Neural progenitor cell (in vitro differentiated cells): ENCODE measurements at regions not wholly inside any gene's neighbourhood (a gene's known extent, or its start where the extent isn't known, plus 50 kb on each side); places are given as distances from the start of the nearest gene placed in this dataset.

Source experiments
- DNase-seq: peaks from one replicate; pipeline ENCODE4 v3.0.0-alpha.2; 2016; ENCODE audit warnings: low spot score
- H2AFZ ChIP-seq: fragments of 200-600 bp; sonication (generic); replicated peaks from 2 replicates; pipeline ENCODE4 v1.6.1; 2016; ENCODE audit warnings: antibody characterized with exemption
- H3F3A ChIP-seq: fragments of 200-600 bp; sonication (generic); 2 replicates; pipeline ENCODE4 v1.6.1; 2016; ENCODE audit warnings: antibody characterized with exemption, low read depth
- H3K27ac ChIP-seq: fragments of 200-600 bp; sonication (generic); 2 replicates; pipeline ENCODE4 v1.5.1; 2016; ENCODE audit warnings: mild to moderate bottlenecking
- H3K27me3 ChIP-seq: fragments of 200-600 bp; sonication (generic); 2 replicates; pipeline ENCODE4 v1.6.1; 2016; ENCODE audit warnings: mild to moderate bottlenecking, moderate library complexity
- H3K36me3 ChIP-seq: fragments of 200-600 bp; sonication (generic); 2 replicates; pipeline ENCODE4 v1.5.1; 2016
- H3K4me1 ChIP-seq: fragments of 200-600 bp; sonication (generic); 2 replicates; pipeline ENCODE4 v1.6.1; 2016; ENCODE audit warnings: mixed run types
- H3K4me2 ChIP-seq: fragments of 200-600 bp; sonication (generic); 2 replicates; pipeline ENCODE4 v1.6.1; 2016
- H3K4me3 ChIP-seq: fragments of 200-600 bp; sonication (generic); 2 replicates; pipeline ENCODE4 v1.5.1; 2016
- H3K79me2 ChIP-seq: fragments of 200-600 bp; sonication (generic); 2 replicates; pipeline ENCODE4 v1.6.1; 2016; ENCODE audit warnings: low read depth
- H3K9ac ChIP-seq: fragments of 200-600 bp; sonication (generic); 2 replicates; pipeline ENCODE4 v1.6.1; 2016
- H3K9me3 ChIP-seq: fragments of 200-600 bp; sonication (generic); 2 replicates; pipeline ENCODE4 v1.5.1; 2016; ENCODE audit warnings: low read depth
- H4K20me1 ChIP-seq: fragments of 200-600 bp; sonication (generic); 2 replicates; pipeline ENCODE4 v1.6.1; 2016; ENCODE audit warnings: low read depth
- H3K27ac Mint-ChIP-seq: 3 replicates; pipeline ENCODE4 v1.8.0; 2021; ENCODE audit warnings: mixed read lengths
- H3K27me3 Mint-ChIP-seq: 2 replicates; pipeline ENCODE4 v1.8.0; 2022; ENCODE audit warnings: low read depth, mild to moderate bottlenecking, inconsistent platforms, moderate library complexity, mixed read lengths; ENCODE audit not compliant: insufficient read depth
- H3K36me3 Mint-ChIP-seq: 3 replicates; pipeline ENCODE4 v1.8.0; 2021; ENCODE audit warnings: mixed read lengths
- H3K4me1 Mint-ChIP-seq: 3 replicates; pipeline ENCODE4 v1.8.0; 2021; ENCODE audit warnings: mixed read lengths
- H3K4me3 Mint-ChIP-seq: 3 replicates; pipeline ENCODE4 v1.8.0; 2021; ENCODE audit warnings: mild to moderate bottlenecking, moderate library complexity, mixed read lengths
- H3K9me3 Mint-ChIP-seq: 3 replicates; pipeline ENCODE4 v1.8.0; 2020; ENCODE audit warnings: mixed read lengths
- EZH2 ChIP-seq: fragments of 200-600 bp; sonication (generic); IDR thresholded peaks from 2 replicates; pipeline ENCODE4 v1.6.1; 2017; ENCODE audit warnings: antibody characterized with exemption, mild to moderate bottlenecking, moderate library complexity
- EZH2phosphoT487 ChIP-seq: fragments of 200-600 bp; sonication (generic); IDR thresholded peaks from 2 replicates; pipeline ENCODE4 v1.6.1; 2017; ENCODE audit warnings: antibody characterized with exemption
- TF ChIP-seq, protein P1 (sequence below): fragments of 200-600 bp; sonication (generic); IDR thresholded peaks from 2 replicates; pipeline ENCODE4 v1.5.1; 2017; ENCODE audit warnings: antibody characterized with exemption, mild to moderate bottlenecking

DNA sequence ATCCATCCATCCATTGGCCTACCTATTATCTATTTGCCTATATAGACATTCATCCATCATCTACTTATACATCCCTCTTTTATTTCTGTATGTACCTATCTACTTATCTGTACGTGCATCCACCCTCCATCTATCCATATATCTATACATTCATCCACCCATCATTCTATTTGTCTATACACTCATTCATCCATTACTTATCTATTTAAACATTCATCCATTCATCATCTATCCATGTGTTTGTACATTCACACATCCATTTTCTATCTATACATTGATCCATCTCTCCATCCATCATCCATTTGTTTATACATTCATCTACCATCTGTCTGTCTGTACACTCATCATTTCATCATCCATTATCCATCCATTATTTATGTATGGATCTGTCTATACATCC is 365.7 kb upstream of the RBFOX1 start:
- Histone ChIP-seq H3K27me3 (peaks cover 46% of the 10 kb centered on the region), H3K79me2 (no peaks in the 10 kb centered on the region), H3K4me3 (no peak overlapping the region), H3K27ac (no peak overlapping the region), H3K9me3 (no peaks in the 10 kb centered on the region), H3F3A (peaks cover 13% of the 10 kb centered on the region), H3K9ac (no peak overlapping the region), H3K4me1 (peaks cover 15% of the 10 kb centered on the region), H3K4me2 (no peak overlapping the region), H3K36me3 (no peaks in the 10 kb centered on the region), H4K20me1 (no peaks in the 10 kb centered on the region), H2AFZ (no peak overlapping the region)
- H3K4me1 Mint-ChIP-seq = peaks cover 40% of the 10 kb centered on the region
- H3K27ac Mint-ChIP-seq = no peak overlapping the region
- H3K27me3 Mint-ChIP-seq = peaks cover 22% of the 10 kb centered on the region
- no peaks in the 10 kb centered on the region for H3K36me3 Mint-ChIP-seq
- peaks cover 2% of the 10 kb centered on the region for H3K9me3 Mint-ChIP-seq
- DNase-seq = no peak
- H3K4me3 Mint-ChIP-seq = peak overlapping the region; percentile 1
- TF ChIP-seq, protein P1, sequence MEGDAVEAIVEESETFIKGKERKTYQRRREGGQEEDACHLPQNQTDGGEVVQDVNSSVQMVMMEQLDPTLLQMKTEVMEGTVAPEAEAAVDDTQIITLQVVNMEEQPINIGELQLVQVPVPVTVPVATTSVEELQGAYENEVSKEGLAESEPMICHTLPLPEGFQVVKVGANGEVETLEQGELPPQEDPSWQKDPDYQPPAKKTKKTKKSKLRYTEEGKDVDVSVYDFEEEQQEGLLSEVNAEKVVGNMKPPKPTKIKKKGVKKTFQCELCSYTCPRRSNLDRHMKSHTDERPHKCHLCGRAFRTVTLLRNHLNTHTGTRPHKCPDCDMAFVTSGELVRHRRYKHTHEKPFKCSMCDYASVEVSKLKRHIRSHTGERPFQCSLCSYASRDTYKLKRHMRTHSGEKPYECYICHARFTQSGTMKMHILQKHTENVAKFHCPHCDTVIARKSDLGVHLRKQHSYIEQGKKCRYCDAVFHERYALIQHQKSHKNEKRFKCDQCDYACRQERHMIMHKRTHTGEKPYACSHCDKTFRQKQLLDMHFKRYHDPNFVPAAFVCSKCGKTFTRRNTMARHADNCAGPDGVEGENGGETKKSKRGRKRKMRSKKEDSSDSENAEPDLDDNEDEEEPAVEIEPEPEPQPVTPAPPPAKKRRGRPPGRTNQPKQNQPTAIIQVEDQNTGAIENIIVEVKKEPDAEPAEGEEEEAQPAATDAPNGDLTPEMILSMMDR = no peak
- TF ChIP-seq EZH2phosphoT487 = no peak
- TF ChIP-seq EZH2 = no peak

- Histone ChIP-seq H3K9ac (no peak overlapping the region), H3K4me2 (peak overlapping the region; percentile 42), H4K20me1 (no peaks in the 10 kb centered on the region), H3K4me3 (no peak overlapping the region), H2AFZ (no peak overlapping the region), H3K36me3 (no peaks in the 10 kb centered on the region), H3K9me3 (no peaks in the 10 kb centered on the region), H3K79me2 (no peaks in the 10 kb centered on the region), H3K27ac (peak overlapping the region; percentile 37), H3F3A (peaks cover 13% of the 10 kb centered on the region), H3K27me3 (peaks cover 45% of the 10 kb centered on the region), H3K4me1 (peaks cover 15% of the 10 kb centered on the region)
- H3K9me3 Mint-ChIP-seq = peaks cover 2% of the 10 kb centered on the region
- H3K4me3 Mint-ChIP-seq = no peak overlapping the region
- H3K27me3 Mint-ChIP-seq = peaks cover 17% of the 10 kb centered on the region
- TF ChIP-seq EZH2phosphoT487 (peak; percentile 35), EZH2 (no peak)
- TF ChIP-seq, protein P1 = no peak
- H3K27ac Mint-ChIP-seq = no peak overlapping the region
- DNase-seq = peak; percentile 80
- H3K4me1 Mint-ChIP-seq = peaks cover 35% of the 10 kb centered on the region
- no peaks in the 10 kb centered on the region for H3K36me3 Mint-ChIP-seq
Measured at GRCh38 chr16:6964679-6965078, 368.0 kb upstream of the RBFOX1 start.

- Histone ChIP-seq H3K36me3 (no peaks in the 10 kb centered on the region), H3K9ac (no peak overlapping the region), H3K4me1 (peaks cover 4% of the 10 kb centered on the region), H3F3A (peaks cover 13% of the 10 kb centered on the region), H3K27me3 (peaks cover 21% of the 10 kb centered on the region), H3K4me3 (no peak overlapping the region), H3K9me3 (no peaks in the 10 kb centered on the region), H4K20me1 (no peaks in the 10 kb centered on the region), H3K27ac (no peak overlapping the region), H3K79me2 (no peaks in the 10 kb centered on the region), H3K4me2 (no peak overlapping the region), H2AFZ (no peak overlapping the region)
- Mint-ChIP-seq H3K4me1 (peaks cover 33% of the 10 kb centered on the region), H3K36me3 (no peaks in the 10 kb centered on the region), H3K9me3 (peaks cover 2% of the 10 kb centered on the region), H3K4me3 (no peak overlapping the region), H3K27me3 (peaks cover 17% of the 10 kb centered on the region), H3K27ac (no peak overlapping the region)
- TF ChIP-seq, protein P1 = no peak
- no peak for TF ChIP-seq EZH2
- no peak for TF ChIP-seq EZH2phosphoT487
- DNase-seq = no peak
Measured at GRCh38 chr16:6961704-6962103, 370.9 kb upstream of the RBFOX1 start.
